NCI-H128 (cell line): ENCODE measurements at regions not wholly inside any gene's neighbourhood (a gene's known extent, or its start where the extent isn't known, plus 50 kb on each side); places are given as distances from the start of the nearest gene placed in this dataset.

Source experiments
- DNase-seq: peaks from one replicate; lab custom pipeline; 2025; ENCODE audit not compliant: unreplicated experiment; lab: John Stamatoyannopoulos, UW

- no peak for DNase-seq
Observed at GRCh38 chr2:43057742-43058725, 168.4 kb downstream of the ZFP36L2 start.

- DNase-seq: no peak
Observed at GRCh38 chr2:43057026-43057741, 169.2 kb downstream of the ZFP36L2 start.

- no peak for DNase-seq
Observed at GRCh38 chr2:43055985-43056384, 170.4 kb downstream of the ZFP36L2 start.

GRCh38 chr2:43055086-43055912 lies 171.1 kb downstream of the ZFP36L2 start:
- DNase-seq: no peak

GRCh38 chr2:43054367-43054766 lies 172.0 kb downstream of the ZFP36L2 start:
- no peak for DNase-seq

GRCh38 chr2:43052944-43053306 lies 173.5 kb downstream of the ZFP36L2 start:
- no peak for DNase-seq

GRCh38 chr2:43052204-43052943 lies 174.0 kb downstream of the ZFP36L2 start:
- no peak for DNase-seq

- DNase-seq: no peak
Observed at GRCh38 chr2:43051338-43051737, 175.1 kb downstream of the ZFP36L2 start.

- DNase-seq: no peak
Observed at GRCh38 chr2:43050866-43051265, 175.5 kb downstream of the ZFP36L2 start.

GRCh38 chr2:43049836-43050801 lies 176.3 kb downstream of the ZFP36L2 start:
- DNase-seq: no peak

GRCh38 chr2:43047187-43047780 lies 179.1 kb downstream of the ZFP36L2 start:
- no peak for DNase-seq

- no peak for DNase-seq
Observed at GRCh38 chr2:43045866-43046265, 180.5 kb downstream of the ZFP36L2 start.

- DNase-seq: no peak
Observed at GRCh38 chr2:43044093-43044681, 182.2 kb downstream of the ZFP36L2 start.

- DNase-seq: no peak
Observed at GRCh38 chr2:43043553-43043870, 182.9 kb downstream of the ZFP36L2 start.

- no peak for DNase-seq
Observed at GRCh38 chr2:43041661-43042360, 184.6 kb downstream of the ZFP36L2 start.

- DNase-seq: no peak
Observed at GRCh38 chr2:43041173-43041591, 185.2 kb downstream of the ZFP36L2 start.

- DNase-seq: no peak
Observed at GRCh38 chr2:43040084-43040854, 186.1 kb downstream of the ZFP36L2 start.
